ENCODE measurements at regions not wholly inside any gene's neighbourhood (a gene's known extent, or its start where the extent isn't known, plus 50 kb on each side); places are given as distances from the start of the nearest gene placed in this dataset.

- DNase-seq: no peak
These were observed 991.1 kb downstream of the KCNT2 start for GRCh38 chr1:195617106-195617505.

GRCh38 chr1:195608883-195609282 is 999.4 kb downstream of the KCNT2 start:
- no peak for DNase-seq

- no peak for DNase-seq
These were observed 1001.8 kb downstream of the KCNT2 start for GRCh38 chr1:195606483-195606882.

GRCh38 chr1:195604287-195604686 is 1004.0 kb downstream of the KCNT2 start:
- no peak for DNase-seq

- DNase-seq: no peak
These were observed 1010.3 kb downstream of the KCNT2 start for GRCh38 chr1:195597891-195598290.

- no peak for DNase-seq
These were observed 1013.5 kb downstream of the KCNT2 start for GRCh38 chr1:195594773-195595172.

GRCh38 chr1:195594322-195594721 is 1013.9 kb downstream of the KCNT2 start:
- no peak for DNase-seq

GRCh38 chr1:195591917-195592672 is 1016.1 kb downstream of the KCNT2 start:
- no peak for DNase-seq

GRCh38 chr1:195590649-195591048 is 1017.6 kb downstream of the KCNT2 start:
- no peak for DNase-seq

- no peak for DNase-seq
These were observed 1023.2 kb downstream of the KCNT2 start for GRCh38 chr1:195584870-195585624.

GRCh38 chr1:195580988-195581387 is 1027.3 kb downstream of the KCNT2 start:
- DNase-seq: no peak

GRCh38 chr1:195577748-195578147 is 1030.5 kb downstream of the KCNT2 start:
- no peak for DNase-seq

- DNase-seq: peak; percentile 40
These were observed 1031.6 kb downstream of the KCNT2 start for GRCh38 chr1:195576641-195577040.

GRCh38 chr1:195574511-195574910 is 1033.7 kb downstream of the KCNT2 start:
- no peak for DNase-seq

- no peak for DNase-seq
These were observed 1038.3 kb downstream of the KCNT2 start for GRCh38 chr1:195569934-195570333.

GRCh38 chr1:195568389-195568788 is 1039.9 kb downstream of the KCNT2 start:
- DNase-seq: no peak

GRCh38 chr1:195562074-195562473 is 1046.2 kb downstream of the KCNT2 start:
- no peak for DNase-seq

GRCh38 chr1:195550071-195550862 is 1058.0 kb downstream of the KCNT2 start:
- no peak for DNase-seq

- no peak for DNase-seq
These were observed 1077.3 kb downstream of the KCNT2 start for GRCh38 chr1:195530961-195531360.

GRCh38 chr1:195529881-195530280 is 1078.4 kb downstream of the KCNT2 start:
- DNase-seq: no peak

- DNase-seq: no peak
These were observed 1087.5 kb downstream of the KCNT2 start for GRCh38 chr1:195520757-195521156.

- no peak for DNase-seq
These were observed 1092.2 kb downstream of the KCNT2 start for GRCh38 chr1:195516036-195516435.

GRCh38 chr1:195511501-195511900 is 1096.7 kb downstream of the KCNT2 start:
- DNase-seq: no peak

- DNase-seq: no peak
These were observed 1107.1 kb downstream of the KCNT2 start for GRCh38 chr1:195501118-195501517.

Data from NCI-H1417 treated with DMSO at 0.1 percent for 48 hours (cell line).